ENCODE measurements at regions not wholly inside any gene's neighbourhood (a gene's known extent, or its start where the extent isn't known, plus 50 kb on each side); places are given as distances from the start of the nearest gene placed in this dataset.

DNA sequence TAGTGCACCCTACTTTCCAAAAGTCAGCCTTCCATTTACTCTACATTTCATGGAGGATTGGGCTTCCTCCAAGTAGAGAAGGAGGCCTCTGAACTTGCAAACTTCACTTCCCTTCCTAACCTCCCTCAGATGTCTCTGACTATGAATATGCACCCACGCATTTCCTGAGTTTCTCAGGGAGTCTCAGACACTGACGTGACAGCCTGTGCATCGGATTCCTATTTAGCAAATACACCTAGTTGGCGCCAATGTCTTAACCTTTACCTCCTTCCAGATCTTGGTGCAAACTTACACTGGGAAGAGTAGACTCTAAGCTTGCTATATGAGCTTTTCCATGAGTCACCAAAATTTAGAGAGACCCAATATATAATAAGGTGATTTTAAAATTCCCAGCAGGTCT, 920.1 kb upstream of the AUTS2 start:
- H3K36me3 ChIP-seq (replicated peaks; ENCODE audit: control insufficient read depth, insufficient read depth, low read length), result no peaks in the 10 kb centered on the region
- DNase-seq, result no peak
- no peaks in the 10 kb centered on the region for H3K27me3 ChIP-seq (ENCODE audit: control insufficient read depth, insufficient read depth, low read length)
- no peak overlapping the region for H3K4me3 ChIP-seq (ENCODE audit: insufficient read depth, low read depth, low read length)

DNA sequence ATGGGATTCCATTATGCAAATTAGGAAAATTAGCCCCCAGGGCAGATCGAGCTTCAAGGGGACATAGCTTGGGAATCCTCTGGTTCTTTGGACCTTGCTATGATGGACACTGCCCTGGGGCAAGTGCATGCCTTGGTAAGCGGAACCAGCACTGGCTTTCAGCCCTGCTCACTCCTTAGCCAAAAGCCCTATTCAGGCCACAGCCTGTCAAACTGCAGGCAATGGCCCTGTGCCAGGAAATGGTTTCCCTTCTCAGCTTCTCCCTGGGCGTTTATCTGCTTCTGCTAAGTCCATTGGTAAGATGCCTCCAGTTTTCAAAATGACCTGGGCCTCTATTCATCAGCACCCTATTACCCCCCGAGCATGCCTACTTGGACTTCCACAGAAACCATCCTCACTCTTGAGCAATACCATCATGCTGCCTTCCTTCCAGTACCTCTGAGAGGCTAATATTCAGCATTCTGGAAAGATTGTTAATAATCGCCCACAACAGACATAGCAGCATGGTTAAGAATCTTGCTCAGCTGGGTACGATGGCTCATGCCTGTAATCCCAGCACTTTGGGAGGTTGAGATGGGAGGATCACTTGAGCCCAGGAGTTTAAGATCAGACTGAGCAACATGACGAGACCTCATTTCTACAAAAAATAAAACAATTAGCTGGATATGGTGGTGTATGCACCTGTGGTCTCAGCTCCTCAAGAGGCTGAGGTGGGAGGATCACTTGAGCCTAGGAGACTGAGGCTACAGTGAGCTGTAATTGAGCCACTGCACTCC, 918.6 kb upstream of the AUTS2 start:
- Histone ChIP-seq H3K36me3 (replicated peaks; ENCODE audit: control insufficient read depth, insufficient read depth, low read length) (no peaks in the 10 kb centered on the region), H3K27me3 (ENCODE audit: control insufficient read depth, insufficient read depth, low read length) (no peaks in the 10 kb centered on the region), H3K4me3 (ENCODE audit: insufficient read depth, low read depth, low read length) (no peak overlapping the region)
- no peak for DNase-seq

DNA sequence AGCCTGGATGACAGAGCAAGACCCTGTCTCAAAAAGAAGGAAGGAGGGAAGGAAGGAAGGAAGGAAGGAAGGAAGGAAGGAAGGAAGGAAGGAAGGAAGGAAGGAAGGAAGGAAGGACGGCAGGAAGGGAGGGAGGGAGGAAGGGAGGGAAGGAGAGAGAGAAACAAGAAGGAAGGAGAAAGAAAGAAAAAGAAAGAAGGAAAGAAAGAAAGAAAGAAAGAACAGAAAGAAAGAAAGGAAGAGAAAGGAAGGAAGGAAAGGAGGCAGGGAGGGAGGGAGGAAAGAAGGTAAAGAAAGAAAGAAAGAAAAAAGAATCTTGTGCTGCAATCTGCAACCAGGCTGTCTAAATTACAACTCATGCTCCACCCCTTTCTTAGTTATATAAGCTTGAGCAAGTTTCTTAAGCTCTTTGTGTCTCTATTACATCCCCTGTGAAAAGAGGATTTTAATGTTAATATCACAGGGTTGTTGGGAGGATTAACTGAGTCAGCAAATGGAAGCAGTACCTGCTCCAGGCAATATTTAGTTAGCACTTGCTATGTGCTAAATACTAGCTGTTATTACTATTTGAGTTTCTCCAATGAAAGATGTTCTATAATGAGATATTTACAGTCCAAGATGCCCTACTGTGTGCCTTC, 917.9 kb upstream of the AUTS2 start:
- no peak overlapping the region for H3K4me3 ChIP-seq (ENCODE audit: insufficient read depth, low read depth, low read length)
- no peaks in the 10 kb centered on the region for H3K27me3 ChIP-seq (ENCODE audit: control insufficient read depth, insufficient read depth, low read length)
- no peak for DNase-seq
- H3K36me3 ChIP-seq (replicated peaks; ENCODE audit: control insufficient read depth, insufficient read depth, low read length), result no peaks in the 10 kb centered on the region

DNA sequence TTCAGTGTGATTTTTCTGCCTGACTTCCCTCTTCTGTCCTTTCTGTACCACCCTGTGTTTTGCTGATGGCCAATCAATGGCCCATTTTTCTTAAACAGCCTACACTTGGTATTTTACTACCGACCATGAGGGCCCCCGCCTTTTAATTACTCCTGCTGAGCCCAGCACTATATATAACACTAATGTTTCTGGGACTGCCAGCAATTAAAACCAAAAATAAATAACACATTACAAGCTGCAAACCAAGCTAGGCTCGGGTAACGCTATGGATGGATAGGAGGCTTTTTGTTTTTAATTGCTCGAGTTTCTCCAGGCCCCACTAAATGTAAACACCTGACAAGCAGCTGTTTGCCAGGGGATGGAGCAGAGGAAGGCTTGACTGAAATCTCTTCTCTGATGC, 915.4 kb upstream of the AUTS2 start:
- Histone ChIP-seq H3K4me3 (ENCODE audit: insufficient read depth, low read depth, low read length) (no peak overlapping the region), H3K27me3 (ENCODE audit: control insufficient read depth, insufficient read depth, low read length) (no peaks in the 10 kb centered on the region), H3K36me3 (replicated peaks; ENCODE audit: control insufficient read depth, insufficient read depth, low read length) (no peaks in the 10 kb centered on the region)
- DNase-seq, result no peak

- no peak for DNase-seq
- no peak overlapping the region for H3K4me3 ChIP-seq (ENCODE audit: insufficient read depth, low read depth, low read length)
- no peaks in the 10 kb centered on the region for H3K27me3 ChIP-seq (ENCODE audit: control insufficient read depth, insufficient read depth, low read length)
- no peaks in the 10 kb centered on the region for H3K36me3 ChIP-seq (replicated peaks; ENCODE audit: control insufficient read depth, insufficient read depth, low read length)
These were observed 913.9 kb upstream of the AUTS2 start for GRCh38 chr7:68684246-68684839.

DNA sequence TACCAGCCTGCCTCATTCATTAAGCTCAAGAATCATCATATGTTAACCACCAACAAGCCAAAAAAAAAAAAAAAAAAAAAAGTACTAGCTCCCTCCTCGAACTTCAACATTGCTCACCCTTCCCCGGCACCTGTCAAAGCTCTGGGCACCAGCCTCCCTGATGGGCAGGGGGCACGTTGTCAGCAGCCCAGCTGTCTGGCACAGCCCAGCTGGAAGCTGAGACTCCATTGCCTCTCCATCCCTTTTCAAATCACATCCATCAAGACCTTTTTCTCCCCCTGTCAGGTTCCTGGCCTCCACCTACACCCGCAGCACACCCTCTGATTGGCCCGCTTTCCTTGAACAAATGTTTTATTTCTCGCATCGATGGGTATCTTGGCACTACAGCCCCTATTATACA, 913.3 kb upstream of the AUTS2 start:
- Histone ChIP-seq H3K36me3 (replicated peaks; ENCODE audit: control insufficient read depth, insufficient read depth, low read length) (no peaks in the 10 kb centered on the region), H3K27me3 (ENCODE audit: control insufficient read depth, insufficient read depth, low read length) (no peaks in the 10 kb centered on the region), H3K4me3 (ENCODE audit: insufficient read depth, low read depth, low read length) (no peak overlapping the region)
- DNase-seq, result no peak

DNA sequence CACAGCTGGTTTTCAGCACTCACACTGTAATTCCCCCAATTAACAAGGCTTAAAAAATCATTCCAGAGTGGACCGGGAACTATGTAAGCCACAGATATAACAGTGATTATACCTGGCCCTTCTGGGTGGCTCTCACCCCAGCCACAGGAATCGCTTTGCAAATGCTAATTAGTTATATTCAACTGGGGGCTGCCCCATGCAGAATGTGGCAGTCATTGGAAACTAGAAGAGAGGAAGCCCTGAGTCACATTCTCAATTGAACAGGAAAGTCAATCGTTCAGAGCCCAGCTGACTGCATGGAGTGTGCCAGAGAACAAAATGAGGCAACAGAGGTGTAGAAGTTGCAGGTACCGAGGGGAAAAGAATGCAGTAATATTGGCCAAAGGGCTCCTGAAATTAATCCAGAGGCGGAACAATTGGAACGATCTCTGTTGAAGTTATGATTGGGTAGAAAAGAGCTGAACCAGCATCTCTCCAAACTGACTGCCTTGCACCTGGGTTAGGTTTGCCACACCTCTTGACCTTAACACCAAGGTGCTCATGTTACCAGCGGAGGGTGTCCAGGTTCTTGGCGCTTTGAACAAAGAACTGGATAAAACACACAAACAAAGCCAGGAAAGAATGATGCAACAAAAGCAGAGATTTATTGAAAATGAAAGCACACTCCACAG, 909.7 kb upstream of the AUTS2 start:
- no peak overlapping the region for H3K4me3 ChIP-seq (ENCODE audit: insufficient read depth, low read depth, low read length)
- DNase-seq, result peak; percentile 47

DNA sequence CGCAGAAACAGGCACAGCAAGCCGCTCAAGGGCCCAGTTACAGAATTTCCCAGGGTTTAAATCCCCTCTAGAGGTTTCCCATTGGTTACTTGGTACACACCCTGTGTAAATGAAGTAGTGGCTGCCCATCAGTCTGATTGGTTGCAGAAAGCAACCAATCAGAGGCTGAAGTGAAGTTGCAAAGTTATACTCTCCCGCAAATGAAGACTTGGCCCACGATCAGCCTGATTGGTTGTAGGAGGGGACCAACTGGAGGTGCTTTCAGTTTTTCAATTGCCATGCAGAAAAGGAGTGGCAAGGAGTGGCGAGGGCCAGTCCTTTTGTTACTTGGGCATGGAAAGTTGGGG, 909.2 kb upstream of the AUTS2 start:
- peak; percentile 9 for DNase-seq
- Histone ChIP-seq H3K36me3 (replicated peaks; ENCODE audit: control insufficient read depth, insufficient read depth, low read length) (no peaks in the 10 kb centered on the region), H3K27me3 (ENCODE audit: control insufficient read depth, insufficient read depth, low read length) (no peaks in the 10 kb centered on the region), H3K4me3 (ENCODE audit: insufficient read depth, low read depth, low read length) (no peak overlapping the region)

More for the DNA sequence above, 909.7 kb upstream of the AUTS2 start:
- no peaks in the 10 kb centered on the region for H3K36me3 ChIP-seq (replicated peaks; ENCODE audit: control insufficient read depth, insufficient read depth, low read length)
- H3K27me3 ChIP-seq (ENCODE audit: control insufficient read depth, insufficient read depth, low read length), result no peaks in the 10 kb centered on the region

- DNase-seq, result no peak
- Histone ChIP-seq H3K36me3 (replicated peaks; ENCODE audit: control insufficient read depth, insufficient read depth, low read length) (no peaks in the 10 kb centered on the region), H3K27me3 (ENCODE audit: control insufficient read depth, insufficient read depth, low read length) (no peaks in the 10 kb centered on the region), H3K4me3 (ENCODE audit: insufficient read depth, low read depth, low read length) (no peak overlapping the region)
These were observed 906.7 kb upstream of the AUTS2 start for GRCh38 chr7:68691261-68692216.

DNA sequence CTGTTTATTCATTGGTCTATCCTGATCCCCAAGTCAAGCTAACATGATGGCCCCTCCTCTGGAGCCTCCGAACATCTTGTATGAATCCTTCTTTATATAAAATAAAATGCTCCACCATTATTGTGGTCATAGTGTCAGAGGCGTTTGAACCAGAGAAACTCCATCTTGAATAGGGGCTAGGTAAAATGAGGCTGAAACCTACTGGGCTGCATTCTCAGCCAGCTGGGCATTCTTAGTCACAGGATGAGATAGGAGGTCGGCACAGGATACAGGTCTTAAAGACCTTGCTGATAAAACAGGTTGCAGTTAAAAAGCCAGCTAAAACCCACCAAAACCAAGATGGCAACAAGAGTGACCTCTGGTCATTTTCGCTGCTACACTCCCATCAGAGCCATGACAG, 905.8 kb upstream of the AUTS2 start:
- H3K4me3 ChIP-seq (ENCODE audit: insufficient read depth, low read depth, low read length), result no peak overlapping the region
- DNase-seq, result no peak
- no peaks in the 10 kb centered on the region for H3K36me3 ChIP-seq (replicated peaks; ENCODE audit: control insufficient read depth, insufficient read depth, low read length)
- no peaks in the 10 kb centered on the region for H3K27me3 ChIP-seq (ENCODE audit: control insufficient read depth, insufficient read depth, low read length)

GRCh38 chr7:68694656-68695055, 903.6 kb upstream of the AUTS2 start:
- no peaks in the 10 kb centered on the region for H3K27me3 ChIP-seq (ENCODE audit: control insufficient read depth, insufficient read depth, low read length)
- no peak overlapping the region for H3K4me3 ChIP-seq (ENCODE audit: insufficient read depth, low read depth, low read length)
- no peak for DNase-seq
- no peaks in the 10 kb centered on the region for H3K36me3 ChIP-seq (replicated peaks; ENCODE audit: control insufficient read depth, insufficient read depth, low read length)

DNA sequence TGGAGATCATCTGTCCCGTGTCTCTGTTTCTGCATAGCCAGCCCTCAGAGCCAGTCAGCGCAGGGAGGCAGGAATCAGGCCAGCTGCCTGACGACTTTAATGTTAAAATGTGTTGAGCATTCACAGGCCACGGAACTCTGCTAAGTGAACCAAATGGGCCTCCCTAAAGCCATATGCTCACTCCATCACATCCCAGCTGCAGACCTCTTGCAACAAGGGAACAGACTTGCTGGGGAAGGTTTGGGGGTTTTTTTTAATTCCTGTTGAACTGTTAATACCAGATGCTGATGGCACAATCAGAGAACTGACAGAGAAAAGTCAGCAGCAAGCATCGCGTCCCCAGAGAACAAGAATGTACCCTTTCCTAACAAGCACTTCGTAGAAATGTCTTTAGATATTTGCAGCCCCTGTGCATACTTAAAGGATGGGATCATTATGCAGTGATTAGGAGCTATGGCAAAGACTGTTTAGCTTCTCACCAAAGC, 900.4 kb upstream of the AUTS2 start:
- DNase-seq, result no peak
- H3K27me3 ChIP-seq (ENCODE audit: control insufficient read depth, insufficient read depth, low read length), result no peaks in the 10 kb centered on the region
- no peaks in the 10 kb centered on the region for H3K36me3 ChIP-seq (replicated peaks; ENCODE audit: control insufficient read depth, insufficient read depth, low read length)
- H3K4me3 ChIP-seq (ENCODE audit: insufficient read depth, low read depth, low read length), result no peak overlapping the region

DNA sequence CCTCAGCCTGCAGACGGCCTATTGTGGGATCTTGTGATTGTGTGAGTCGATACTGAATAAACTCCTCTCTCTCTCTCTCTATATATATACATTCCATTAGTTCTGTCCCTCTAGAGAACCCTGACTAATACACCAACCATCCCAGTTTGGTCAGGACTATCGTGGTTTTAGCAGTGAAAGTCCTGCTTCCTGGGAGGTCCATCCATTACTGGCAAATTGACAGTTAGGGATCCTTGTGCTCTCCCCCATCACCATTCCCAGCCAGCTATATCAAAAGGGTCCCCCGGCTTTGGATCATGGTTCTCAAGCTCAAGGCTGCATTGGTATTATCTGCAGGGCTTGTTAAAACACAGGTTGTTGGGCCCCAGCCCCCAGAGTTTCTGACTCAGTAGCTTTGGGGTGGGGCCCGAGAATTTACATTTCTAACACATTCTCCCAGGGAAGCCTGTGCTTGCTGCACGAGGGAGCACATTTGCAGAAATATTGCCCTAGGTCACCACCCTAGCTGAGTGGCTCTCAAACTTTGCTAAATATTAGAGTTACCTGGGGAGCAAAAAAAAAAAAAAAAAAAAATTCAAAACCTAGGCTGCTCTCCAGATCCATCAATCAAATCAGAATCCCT, 899.1 kb upstream of the AUTS2 start:
- DNase-seq, result no peak
- Histone ChIP-seq H3K36me3 (replicated peaks; ENCODE audit: control insufficient read depth, insufficient read depth, low read length) (no peaks in the 10 kb centered on the region), H3K4me3 (ENCODE audit: insufficient read depth, low read depth, low read length) (no peak overlapping the region), H3K27me3 (ENCODE audit: control insufficient read depth, insufficient read depth, low read length) (no peaks in the 10 kb centered on the region)

DNA sequence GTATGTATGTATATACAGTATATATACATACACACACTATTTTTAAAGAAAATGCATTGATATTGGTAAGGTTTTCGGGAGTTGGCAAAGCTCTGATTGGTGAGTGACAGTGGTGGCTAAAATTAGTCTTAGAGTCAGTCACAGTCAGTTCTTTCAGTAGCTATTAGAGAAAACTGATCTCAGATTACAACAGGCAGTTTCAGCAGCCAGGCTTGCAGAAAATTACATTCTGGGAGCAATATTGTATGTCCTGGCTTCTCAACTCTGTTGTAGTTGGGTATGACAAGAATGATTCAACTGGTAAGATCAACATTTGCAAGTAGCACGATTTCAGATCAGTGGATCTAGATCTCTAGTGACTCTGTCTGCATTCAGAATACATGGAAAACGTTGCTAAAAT, 897.9 kb upstream of the AUTS2 start:
- Histone ChIP-seq H3K4me3 (ENCODE audit: insufficient read depth, low read depth, low read length) (no peak overlapping the region), H3K27me3 (ENCODE audit: control insufficient read depth, insufficient read depth, low read length) (no peaks in the 10 kb centered on the region), H3K36me3 (replicated peaks; ENCODE audit: control insufficient read depth, insufficient read depth, low read length) (no peaks in the 10 kb centered on the region)
- no peak for DNase-seq
